HG02678 (cell line): ENCODE measurements at regions not wholly inside any gene's neighbourhood (a gene's known extent, or its start where the extent isn't known, plus 50 kb on each side); places are given as distances from the start of the nearest gene placed in this dataset.
"Not testable (repeated sequence)": the region's sequence is repeated elsewhere in the genome, so short reads cannot be mapped to it uniquely, and the experiment has no call there.

Source experiments
- ATAC-seq: cut with Tn5 transposase; IDR thresholded peaks from one replicate; pipeline ENCODE4 v1.9.1; 2021; ENCODE audit warnings: mild to moderate bottlenecking, moderate library complexity; ENCODE audit not compliant: unreplicated experiment

GRCh38 chr3:35194666-35195065 lies 444.7 kb upstream of the ARPP21 start:
- no peak for ATAC-seq

- ATAC-seq = no peak
These were observed 440.5 kb upstream of the ARPP21 start for GRCh38 chr3:35198857-35199256.

- no peak for ATAC-seq
These were observed 439.3 kb upstream of the ARPP21 start for GRCh38 chr3:35200056-35200455.

DNA sequence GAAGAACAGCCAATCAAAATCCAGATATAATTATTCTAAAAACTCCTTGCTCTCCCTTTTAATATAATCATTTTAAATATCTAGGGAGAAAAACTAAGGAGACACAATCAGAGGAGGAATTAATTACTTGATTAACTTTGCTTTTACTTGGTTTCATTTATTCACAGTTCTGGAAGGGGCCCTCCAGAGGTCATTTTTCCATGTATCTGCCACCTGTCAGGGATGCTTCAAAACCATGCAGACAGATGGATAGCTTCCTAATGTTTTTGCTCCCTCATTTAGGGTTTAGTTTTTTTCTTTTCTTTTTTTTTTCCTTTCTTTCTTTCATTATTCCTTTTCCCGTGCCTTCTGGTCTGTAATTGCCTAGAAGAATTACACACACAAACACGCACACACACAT lies 438.1 kb upstream of the ARPP21 start:
- ATAC-seq = no peak

DNA sequence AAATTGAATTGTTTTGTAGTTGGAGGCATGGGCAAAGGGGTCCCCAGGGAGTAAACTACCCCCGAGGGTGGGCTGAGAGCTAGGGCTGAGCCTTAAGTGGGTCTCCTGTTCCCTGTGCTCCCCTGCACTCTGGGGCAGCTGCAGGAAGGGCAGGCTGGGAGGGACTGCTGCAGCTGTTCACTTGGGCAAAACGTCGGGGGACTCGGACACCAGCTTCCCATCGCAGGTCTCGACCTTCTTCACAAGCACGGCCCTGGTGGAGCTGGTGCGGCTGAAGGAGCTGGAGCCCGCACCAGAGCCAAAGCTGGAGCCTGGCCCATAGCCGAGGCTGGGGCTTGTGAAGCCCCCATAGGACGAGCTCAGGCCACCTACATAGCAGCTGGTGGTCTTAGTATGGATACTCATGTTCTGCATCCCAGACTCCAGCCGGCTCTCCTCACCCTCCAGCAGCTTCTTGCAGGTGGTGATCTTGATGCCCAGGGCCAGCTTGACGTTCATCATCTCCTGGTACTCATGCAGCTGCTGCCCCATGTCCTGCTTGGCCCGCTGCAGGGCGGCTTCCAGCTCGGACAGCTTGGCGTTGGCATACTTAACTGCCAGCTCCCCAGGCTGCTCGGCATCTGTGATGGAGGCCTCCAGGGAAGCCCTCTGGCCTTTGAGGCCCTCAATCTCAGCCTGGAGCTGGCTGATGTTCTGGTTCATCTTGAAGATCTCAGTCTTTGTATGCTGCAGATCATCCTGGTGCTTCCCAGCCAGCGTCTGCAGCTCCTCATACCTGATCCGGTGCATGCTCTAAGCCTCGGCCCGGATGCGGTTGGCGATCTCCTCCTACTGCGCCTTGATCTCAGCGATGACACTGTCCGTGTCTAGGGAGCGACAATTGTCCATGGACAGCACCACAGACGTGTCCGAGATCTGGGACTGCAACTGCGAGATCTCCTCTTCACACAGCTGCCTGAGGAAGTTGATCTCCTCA lies 423.5 kb upstream of the ARPP21 start:
- ATAC-seq = no peak

- ATAC-seq = no peak
These were observed 422.6 kb upstream of the ARPP21 start for GRCh38 chr3:35216501-35217266.

- ATAC-seq = no peak
These were observed 415.5 kb upstream of the ARPP21 start for GRCh38 chr3:35223632-35224394.

DNA sequence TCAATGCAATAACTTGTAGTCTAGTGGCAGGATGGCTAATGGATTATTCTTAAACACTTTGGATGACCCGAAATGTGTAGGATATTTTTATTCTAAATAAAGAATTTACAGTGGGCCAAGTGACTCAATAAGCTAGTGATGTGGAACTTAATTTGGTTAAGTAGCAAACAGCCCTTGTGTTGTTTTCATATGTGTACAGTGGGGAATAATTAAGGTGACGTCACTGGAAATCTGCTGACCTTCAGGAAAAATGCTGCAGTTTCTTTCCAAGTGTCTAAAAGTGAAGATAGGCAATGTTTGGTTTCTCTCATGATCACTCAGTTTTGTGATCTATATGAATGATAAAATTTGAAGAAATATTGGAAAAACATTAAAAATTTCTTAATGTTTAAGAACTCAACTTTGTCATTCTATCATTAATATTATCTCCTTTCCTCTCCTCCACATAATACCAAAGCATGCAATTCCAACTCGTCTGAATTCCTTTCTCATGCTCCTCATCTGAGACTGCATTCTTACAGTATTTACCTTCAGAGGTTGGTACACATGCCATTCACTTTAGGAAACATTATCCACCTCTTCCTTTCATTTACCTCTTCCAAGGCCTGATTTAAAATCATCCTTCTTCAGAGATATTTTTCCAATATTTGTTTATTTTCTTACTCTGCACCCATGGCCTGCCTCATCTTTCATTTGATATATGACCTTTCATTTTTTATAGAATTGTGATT lies 414.6 kb upstream of the ARPP21 start:
- no peak for ATAC-seq

- no peak for ATAC-seq
These were observed 398.1 kb upstream of the ARPP21 start for GRCh38 chr3:35241236-35241635.

- ATAC-seq = no peak
These were observed 384.4 kb upstream of the ARPP21 start for GRCh38 chr3:35254917-35255316.

GRCh38 chr3:35257641-35258040 lies 381.7 kb upstream of the ARPP21 start:
- no peak for ATAC-seq

GRCh38 chr3:35262406-35262805 lies 376.9 kb upstream of the ARPP21 start:
- no peak for ATAC-seq

DNA sequence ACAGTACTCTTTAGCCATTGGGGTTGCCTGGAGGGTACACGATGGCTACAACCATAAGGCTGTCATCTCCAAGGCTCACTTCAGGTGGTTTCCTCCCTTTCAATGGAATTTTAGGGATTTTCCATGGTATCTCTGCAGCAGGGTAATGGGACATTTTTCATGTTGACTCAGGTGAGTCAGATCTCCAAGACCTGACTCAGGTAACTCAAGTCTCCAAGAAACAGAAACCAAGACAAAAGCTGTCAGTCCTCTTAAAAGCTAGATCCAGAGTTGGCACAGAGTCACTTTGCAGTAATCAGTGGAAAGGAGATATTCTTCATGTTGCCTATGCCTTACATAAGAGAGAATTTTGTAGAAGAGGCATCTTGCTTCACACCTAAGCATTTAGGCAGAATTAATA lies 375.8 kb upstream of the ARPP21 start:
- no peak for ATAC-seq

GRCh38 chr3:35266065-35266464 lies 373.3 kb upstream of the ARPP21 start:
- not testable (repeated sequence) for ATAC-seq

DNA sequence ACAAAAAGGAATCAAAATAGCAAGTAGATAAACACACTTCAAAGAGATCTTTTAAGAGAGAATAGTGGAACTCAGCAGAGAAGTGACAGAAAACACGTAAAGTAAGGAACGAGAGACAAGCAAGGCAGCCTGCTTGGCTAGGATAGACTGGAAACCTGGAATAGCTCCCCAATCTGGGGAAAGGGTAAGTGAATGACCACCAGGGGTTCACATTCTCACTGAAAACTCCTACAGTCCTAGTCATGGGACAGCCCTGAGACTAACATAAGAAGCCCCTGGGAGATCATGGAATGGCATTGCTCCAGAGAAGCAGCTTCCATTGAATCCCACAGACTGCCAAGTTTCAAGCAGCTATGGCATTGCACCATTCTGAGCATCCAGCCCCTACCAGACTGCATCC lies 363.6 kb upstream of the ARPP21 start:
- no peak for ATAC-seq

DNA sequence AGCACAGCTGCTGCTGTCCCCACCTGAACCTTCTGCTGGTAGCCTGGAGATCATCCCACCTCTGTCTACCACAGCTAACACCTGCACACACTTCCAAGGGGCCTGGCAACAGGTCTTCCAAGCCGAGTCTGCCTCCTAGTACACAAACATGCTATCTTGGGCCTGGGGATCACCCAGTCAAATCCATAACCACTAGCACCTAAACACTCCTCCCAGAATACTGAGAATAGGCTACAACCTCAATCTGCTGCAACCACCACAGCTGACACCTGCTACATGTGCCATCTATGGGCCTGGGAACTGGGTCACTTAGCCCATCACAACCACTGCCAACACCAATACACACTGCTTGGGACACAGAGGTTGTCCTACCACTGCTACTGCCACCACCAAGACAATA lies 362.8 kb upstream of the ARPP21 start:
- no peak for ATAC-seq

DNA sequence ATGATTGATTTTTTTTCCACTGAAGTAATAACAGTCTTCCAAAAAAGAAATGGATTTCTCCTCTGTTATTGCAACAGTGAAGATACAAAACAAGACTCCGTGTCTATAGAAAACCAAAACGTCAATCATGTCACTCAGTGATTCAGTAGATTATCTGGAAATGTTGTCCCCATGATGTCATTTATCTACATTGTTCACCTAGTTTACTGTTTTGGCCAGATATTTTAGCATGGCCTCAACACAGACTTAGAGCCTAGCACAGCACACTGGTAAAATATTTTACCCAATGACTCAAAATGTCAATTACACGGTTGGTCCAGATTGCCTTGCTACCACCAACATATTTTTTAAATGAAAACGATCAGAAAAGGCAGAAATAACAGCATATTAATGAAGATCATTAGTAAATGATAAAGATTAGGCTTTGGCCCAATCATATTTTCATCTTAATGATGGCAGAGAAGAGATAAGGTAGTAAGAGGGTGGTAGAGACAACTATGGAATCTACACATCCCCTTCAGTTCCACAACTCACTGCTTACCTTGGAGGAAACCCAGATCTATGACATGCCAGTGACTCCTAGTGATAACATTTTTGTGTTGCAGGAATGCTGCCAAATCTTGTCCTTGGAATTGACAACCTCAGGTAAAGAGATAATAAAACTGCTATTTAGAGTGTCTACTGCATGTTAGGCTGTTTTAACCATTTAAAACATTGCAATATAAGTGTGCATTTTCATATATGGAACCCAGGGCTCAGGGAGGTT lies 347.7 kb upstream of the ARPP21 start:
- no peak for ATAC-seq

DNA sequence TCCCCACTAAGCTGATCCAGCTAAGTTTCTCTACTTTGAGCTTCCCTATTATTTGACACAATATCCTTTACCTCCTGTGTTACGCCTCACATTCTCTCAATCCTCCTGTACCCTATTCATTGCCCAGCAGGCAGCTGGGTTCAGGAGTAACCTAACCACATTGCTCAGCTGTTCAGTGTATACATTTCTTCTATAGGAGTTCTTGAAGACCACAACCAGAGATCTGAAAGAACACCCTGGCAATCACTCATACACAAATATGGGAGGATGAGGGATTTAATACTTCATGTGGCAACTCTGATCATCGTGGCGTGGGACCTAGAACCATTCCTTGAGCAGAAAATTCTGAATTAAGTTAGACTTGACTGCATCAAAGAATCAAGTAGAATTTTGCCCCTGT lies 346.8 kb upstream of the ARPP21 start:
- ATAC-seq = no peak

DNA sequence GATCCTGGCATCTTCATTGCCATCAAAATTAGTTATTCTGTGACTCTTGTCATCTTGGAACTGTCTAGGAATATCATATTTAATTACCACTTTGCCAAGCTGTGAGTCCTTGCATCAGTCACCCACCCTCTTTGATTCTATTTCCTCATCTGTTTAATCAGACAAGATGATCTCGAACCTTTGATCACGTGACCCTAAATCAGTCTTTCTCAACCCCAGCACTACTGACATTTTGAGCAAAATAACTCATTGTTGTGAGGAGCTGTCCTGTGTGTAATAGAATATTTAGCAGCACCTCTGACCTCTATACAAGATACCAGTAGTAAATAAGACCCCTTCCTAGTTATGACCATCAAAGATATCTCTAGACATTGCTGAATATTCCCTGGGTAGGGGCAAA lies 343.4 kb upstream of the ARPP21 start:
- no peak for ATAC-seq

GRCh38 chr3:35296533-35296932 lies 342.8 kb upstream of the ARPP21 start:
- no peak for ATAC-seq
